ENCODE measurements at regions not wholly inside any gene's neighbourhood (a gene's known extent, or its start where the extent isn't known, plus 50 kb on each side); places are given as distances from the start of the nearest gene placed in this dataset.

- TF ChIP-seq CTCF (IDR thresholded peaks at IDR 0.05): no peak
- no peak for TF ChIP-seq POLR2A (IDR thresholded peaks at IDR 0.05)
- TF ChIP-seq POLR2AphosphoS5 (IDR thresholded peaks at IDR 0.05): no peak
Observed at GRCh38 chrX:14303891-14304290, 225.4 kb upstream of the GLRA2 start.

Data from suprapubic skin (tissue), 4 donors.